GM18519 (cell line): ENCODE measurements at regions not wholly inside any gene's neighbourhood (a gene's known extent, or its start where the extent isn't known, plus 50 kb on each side); places are given as distances from the start of the nearest gene placed in this dataset.

Experiments used
- ATAC-seq: cut with Tn5 transposase; IDR thresholded peaks from one replicate; pipeline ENCODE4 v1.9.1; 2021; ENCODE audit warnings: mild to moderate bottlenecking, moderate library complexity; ENCODE audit not compliant: unreplicated experiment, low FRiP score

DNA sequence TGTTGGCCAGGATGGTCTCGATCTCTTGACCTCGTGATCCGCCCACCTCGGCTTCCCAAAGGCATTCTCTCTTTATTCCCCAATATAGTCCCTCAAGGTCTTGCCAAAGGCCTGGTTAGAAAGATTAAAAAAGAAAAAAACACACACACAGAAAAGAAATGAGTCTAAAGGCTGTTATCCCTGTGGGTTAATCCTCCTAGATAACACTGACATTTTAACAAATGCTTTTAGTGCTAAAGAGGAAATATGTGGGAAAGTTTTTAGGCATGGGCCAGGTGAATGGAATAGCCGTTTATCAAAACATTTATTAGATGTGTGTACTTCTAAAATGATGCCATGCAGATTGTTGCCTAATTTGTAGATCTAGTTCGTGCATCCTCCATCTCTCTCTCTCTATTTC is 261.6 kb upstream of the FN1 start:
- no peak for ATAC-seq

DNA sequence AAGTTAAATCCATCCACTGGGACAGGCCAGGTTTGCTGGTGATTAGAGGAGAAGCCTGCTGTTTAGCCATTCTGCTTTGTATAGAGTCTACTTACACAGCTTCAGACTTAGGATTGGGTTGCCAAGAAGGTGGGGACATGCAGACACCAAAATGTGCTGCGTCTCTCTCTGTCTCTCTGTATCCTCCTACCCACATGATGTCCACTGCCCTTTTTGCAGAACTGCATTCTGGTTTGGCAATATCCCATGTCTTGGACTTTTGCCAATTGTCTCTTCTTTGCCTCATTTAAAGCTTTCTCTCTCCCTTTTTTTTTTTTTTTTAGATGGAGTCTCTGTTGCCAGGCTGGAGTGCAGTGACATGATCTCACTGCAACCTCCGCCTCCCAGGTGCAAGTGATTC is 261.1 kb upstream of the FN1 start:
- ATAC-seq, result no peak

- ATAC-seq, result no peak
These were observed 260.0 kb upstream of the FN1 start for GRCh38 chr2:215695861-215696260.

DNA sequence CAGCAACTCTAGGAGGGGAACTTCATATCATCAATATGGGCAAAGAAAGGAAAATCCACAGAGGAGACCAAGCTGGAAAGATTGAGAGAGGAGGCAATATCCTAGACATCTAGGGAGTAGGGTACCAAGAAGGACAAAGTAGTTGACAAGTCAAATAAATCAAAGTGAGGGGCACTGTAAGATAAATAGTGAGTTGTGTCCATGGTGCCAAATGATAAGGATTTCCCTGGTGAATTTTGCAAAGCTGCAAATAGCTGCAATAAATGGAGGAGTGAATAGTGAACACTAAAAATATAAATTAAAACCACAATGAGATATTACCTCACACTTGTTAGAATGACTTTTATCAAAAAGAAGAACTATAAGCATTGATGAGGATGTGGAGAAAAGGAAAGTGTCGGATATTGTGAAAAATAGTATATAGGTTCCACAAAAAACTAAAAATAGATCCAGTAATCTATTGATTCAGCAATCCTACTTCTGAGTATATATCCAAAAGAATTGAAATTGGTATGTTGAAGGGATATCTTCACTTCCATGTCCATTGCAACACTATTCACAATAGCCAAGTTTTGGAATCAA is 258.2 kb upstream of the FN1 start:
- ATAC-seq, result no peak

DNA sequence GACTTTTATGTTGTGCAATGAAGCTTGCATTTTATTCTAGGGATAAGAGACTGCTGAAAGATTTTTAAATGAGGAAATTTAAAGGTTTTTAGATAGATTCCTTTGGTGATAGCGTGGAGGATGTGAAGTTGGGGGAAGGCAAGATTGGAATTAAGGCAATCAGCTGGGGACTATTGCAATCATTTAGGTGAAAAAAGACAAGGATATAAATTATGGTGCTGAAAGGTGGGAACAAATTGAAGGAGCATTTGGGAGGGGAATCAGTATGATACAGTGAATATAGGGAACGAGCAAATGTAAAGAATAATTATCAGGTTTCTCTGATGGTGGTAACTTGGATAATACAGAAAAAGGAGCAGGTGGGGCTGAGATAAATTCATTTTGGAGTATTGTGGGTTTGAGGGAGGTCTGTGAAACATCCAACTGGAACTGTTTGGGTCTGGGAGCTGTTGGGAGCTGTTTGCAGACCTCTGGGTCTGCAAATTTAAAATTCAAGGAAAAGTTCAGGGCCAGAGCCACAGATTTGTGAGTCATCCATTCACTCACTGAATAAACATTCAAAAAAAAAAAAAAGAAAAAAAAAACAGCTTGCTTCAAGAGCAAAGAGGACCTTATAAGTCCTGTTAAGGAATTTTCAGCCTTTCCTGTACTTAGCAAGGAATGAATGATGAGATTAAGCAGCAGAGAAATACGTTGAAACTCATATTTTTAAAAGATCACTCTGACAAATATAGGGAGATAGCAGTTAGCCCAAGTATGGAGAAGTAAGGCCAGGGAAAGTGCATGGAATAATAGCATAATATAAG is 257.5 kb upstream of the FN1 start:
- no peak for ATAC-seq

DNA sequence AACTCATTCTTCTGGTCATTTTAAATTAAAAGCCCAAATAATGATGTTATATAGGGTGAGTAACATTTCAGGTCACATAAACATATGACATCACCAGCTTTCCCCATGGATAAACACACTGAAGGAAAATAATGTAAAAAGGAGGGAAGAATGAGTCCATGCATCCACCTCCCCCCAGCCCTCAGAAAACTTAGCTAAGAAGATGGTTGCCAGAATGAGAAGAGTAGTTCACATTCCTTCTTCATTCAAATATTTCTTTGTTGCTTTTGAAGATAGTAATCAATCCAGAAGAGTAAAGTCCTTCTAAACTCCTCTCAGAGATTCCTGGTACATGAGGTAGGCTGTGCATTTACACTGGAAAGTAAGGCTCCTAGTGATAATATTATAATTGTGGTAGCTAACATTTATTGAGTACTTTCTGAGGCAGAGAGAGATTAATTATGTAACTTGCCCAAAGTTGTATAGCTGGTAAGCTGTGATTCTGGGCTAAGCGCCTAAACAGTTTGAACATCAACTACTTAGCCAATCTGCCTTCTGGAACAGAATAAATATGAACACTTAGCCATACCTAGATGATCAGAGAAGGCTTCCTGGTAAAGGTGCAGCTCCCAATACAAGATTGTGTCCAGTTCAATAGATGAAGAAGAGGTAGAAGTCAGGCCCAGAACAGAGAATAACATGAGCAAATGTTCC is 256.7 kb upstream of the FN1 start:
- no peak for ATAC-seq

GRCh38 chr2:215691346-215691745 is 255.5 kb upstream of the FN1 start:
- no peak for ATAC-seq

GRCh38 chr2:215687149-215688031 is 251.5 kb upstream of the FN1 start:
- no peak for ATAC-seq

DNA sequence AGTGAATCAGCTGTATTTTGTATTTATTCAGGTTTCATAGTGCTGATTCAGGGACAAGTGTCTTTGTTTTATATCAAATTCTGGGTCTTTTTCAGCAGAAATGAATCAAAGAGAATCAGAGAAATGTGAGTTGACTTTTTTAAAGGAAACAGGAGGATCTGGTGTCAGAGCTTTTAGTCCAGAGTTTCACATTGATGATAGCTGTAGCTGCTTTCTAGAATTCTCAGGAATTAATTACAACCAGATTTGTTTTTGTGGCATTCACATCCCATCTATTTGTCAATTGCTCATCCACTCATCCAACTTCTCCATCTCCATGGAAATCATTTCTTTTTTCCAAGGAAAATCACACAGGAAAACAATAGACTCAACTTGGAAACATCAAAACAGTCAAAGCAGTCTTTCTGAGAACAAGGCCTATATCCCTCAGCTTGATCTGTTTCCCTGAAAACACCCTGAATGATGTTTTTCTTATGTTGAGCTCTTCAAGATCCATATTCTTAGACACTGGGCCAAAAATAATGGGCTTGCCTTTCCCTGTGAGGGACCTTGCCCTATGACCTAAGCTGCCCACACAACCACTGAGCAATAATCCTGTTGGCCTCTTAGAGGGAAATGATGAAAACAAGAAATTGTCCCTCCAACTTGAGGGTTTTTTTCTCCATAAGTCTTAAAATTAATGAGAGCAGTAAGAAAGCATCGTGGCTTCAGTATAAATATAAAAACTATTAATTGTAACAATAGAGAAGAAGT is 249.5 kb upstream of the FN1 start:
- ATAC-seq, result no peak

GRCh38 chr2:215684448-215685237 is 248.8 kb upstream of the FN1 start:
- ATAC-seq, result no peak

GRCh38 chr2:215683295-215683694 is 247.4 kb upstream of the FN1 start:
- no peak for ATAC-seq

- ATAC-seq, result no peak
These were observed 246.1 kb upstream of the FN1 start for GRCh38 chr2:215681799-215682596.

DNA sequence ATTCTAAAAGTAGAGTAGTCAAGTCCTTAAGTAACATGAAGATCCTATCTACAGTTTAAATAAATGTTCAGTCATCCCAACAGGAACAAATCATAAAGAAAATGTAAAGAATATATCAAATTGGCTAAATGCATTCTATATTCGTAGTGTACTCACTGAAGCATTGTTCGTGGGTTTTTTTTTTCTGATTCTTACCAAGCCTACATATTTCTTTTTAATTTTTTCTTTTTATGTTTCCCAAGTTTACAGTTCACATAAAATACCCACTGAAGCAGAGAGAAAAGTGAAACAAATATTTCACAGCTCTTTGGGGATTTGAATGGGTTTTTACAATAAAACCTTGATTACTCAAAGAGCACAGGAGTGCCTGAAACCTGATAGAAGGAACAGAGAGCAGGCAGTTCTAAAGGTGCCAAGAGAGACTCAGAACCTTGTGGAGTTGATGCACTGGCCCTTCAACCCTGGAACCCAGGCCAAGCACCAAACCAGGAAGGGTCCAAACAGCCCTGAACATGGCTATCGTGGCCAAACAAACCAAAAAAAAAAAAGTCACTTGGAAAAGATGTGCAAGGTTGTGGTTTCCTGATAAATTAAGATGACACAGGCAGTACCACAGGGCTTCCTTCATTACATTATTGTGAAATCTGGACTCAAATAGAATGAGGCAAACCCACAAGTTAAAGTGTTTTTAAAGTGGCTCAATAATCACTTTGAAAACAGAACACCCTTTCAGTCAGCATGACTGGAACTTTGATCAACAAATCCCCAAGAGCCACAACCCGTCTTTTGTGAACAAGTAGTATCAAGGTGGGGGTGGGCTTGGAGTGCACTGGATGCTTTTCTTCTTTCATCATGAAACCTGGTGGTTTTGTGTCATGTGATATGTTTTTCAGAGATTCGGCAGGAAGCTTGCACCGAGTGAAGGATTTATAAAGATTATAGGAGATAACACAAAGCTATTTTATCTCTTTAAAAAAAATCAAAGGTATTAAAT is 245.0 kb upstream of the FN1 start:
- no peak for ATAC-seq

- no peak for ATAC-seq
These were observed 242.2 kb upstream of the FN1 start for GRCh38 chr2:215678094-215678493.

GRCh38 chr2:215677481-215677880 is 241.6 kb upstream of the FN1 start:
- no peak for ATAC-seq

GRCh38 chr2:215672406-215672805 is 236.5 kb upstream of the FN1 start:
- no peak for ATAC-seq

DNA sequence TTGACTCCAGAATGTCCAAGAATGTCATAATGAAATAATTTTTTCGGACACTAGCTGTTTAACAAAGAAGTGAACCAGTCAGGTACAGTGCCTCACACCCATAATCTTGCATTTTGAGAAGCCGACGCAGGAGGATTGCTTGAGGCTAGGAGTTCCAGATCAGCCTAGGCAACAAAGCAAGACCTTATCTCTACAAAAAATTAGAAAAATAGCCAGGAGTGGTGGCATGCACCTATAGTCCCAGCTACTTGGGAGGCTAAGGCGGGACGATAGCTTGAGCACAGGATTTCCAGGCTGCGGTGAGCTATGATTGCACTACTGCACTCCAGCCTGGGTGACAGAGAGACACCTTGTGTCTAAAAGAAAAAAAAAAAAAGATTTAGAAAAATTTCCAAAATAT is 235.8 kb upstream of the FN1 start:
- ATAC-seq, result no peak
